ENCODE measurements at regions not wholly inside any gene's neighbourhood (a gene's known extent, or its start where the extent isn't known, plus 50 kb on each side); places are given as distances from the start of the nearest gene placed in this dataset.
"Not testable (repeated sequence)": the region's sequence is repeated elsewhere in the genome, so short reads cannot be mapped to it uniquely, and the experiment has no call there.

GRCh38 chr5:117332341-117332740, 757.7 kb upstream of the SEMA6A start:
- no peak for DNase-seq (ENCODE audit: low read depth)
- no peak for TF ChIP-seq CTCF (conservative IDR thresholded peaks at IDR 0.05; ENCODE audit: low read depth, low read length)
- no peak overlapping the region for H3K4me3 ChIP-seq (ENCODE audit: low read depth, low read length)

DNA sequence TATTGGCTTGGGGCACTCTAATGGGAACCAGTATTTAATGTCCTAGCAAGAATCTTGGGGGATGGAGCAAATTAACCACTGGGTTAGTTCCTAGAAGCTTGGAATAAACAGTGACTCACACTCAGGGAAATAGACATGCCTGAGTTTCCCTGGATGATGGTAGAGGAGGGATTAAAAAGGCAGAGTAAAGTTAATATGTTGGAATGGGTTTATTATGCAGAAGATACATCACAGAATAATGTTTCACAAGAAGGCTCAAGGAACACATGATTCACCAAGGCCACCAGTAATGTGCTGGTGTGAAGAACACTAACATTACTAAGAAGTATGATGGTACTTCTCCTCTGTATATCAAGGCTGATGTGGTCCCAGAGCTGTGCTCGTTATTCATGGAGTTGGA, 752.9 kb upstream of the SEMA6A start:
- TF ChIP-seq CTCF (conservative IDR thresholded peaks at IDR 0.05; ENCODE audit: low read depth, low read length) = no peak
- H3K4me3 ChIP-seq (ENCODE audit: low read depth, low read length) = no peak overlapping the region
- no peak for DNase-seq (ENCODE audit: low read depth)

DNA sequence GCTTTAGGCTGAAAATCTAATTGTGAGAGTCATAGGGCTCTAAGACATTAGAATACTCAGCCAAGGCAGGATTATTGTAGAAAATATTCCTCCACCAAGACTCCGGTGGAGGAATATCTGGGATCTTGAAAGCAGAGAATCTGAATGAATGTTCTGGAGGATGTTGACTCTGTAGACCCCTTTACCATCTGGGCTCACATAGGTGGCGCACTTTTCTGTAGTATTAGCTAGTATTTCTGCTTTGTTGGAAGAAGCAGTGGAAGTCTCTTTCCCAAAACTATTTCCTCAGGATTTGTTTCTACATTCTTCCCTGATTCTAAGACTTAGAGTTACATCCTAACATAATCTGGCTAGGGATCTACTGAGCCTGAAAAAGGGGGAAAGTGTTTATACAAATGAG, 752.4 kb upstream of the SEMA6A start:
- TF ChIP-seq CTCF (conservative IDR thresholded peaks at IDR 0.05; ENCODE audit: low read depth, low read length) = no peak
- DNase-seq (ENCODE audit: low read depth) = no peak

DNA sequence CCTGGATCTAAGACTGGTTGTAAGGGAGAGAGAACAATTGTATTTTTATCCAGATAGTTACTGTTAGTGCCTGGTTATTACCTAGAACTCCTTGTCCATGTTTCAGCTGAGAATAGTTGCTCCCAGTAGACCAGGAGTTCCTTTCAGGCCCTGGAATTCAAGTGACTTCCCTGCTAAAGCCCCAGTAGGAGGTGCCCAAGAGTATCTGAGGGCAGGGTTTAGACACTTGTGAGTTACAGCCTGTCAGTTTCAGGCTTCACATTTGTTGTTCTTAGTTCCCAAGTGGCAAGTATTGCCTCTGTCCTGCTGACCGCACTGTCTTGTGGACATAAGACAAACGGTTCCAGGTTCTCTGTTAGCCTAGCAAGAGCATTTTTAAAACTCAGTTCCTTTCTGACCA, 743.9 kb upstream of the SEMA6A start:
- DNase-seq (ENCODE audit: low read depth) = no peak
- peak; percentile 44 for TF ChIP-seq CTCF (conservative IDR thresholded peaks at IDR 0.05; ENCODE audit: low read depth, low read length)
- no peak overlapping the region for H3K4me3 ChIP-seq (ENCODE audit: low read depth, low read length)

More for the DNA sequence above, 752.4 kb upstream of the SEMA6A start:
- H3K4me3 ChIP-seq (ENCODE audit: low read depth, low read length) = no peak overlapping the region

DNA sequence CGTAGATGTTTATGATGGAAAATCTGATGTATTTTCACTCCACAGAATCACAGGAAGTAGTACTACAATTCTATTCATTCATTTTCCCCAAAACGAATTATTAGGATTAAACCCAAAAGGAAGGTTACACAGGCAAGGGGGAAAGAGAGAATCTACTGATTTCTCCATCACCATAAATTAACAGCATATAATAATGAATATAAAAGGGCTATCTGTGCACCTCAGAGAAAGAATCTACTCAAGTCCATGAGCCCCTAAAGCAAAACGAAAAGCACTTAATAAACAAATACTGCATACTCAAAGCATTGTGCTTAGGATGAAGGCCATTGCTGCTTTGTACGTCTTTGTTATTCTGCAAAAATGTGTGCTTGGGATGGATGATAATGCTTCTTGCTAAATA, 740.5 kb upstream of the SEMA6A start:
- TF ChIP-seq CTCF (conservative IDR thresholded peaks at IDR 0.05; ENCODE audit: low read depth, low read length) = no peak
- H3K4me3 ChIP-seq (ENCODE audit: low read depth, low read length) = no peak overlapping the region
- no peak for DNase-seq (ENCODE audit: low read depth)

DNA sequence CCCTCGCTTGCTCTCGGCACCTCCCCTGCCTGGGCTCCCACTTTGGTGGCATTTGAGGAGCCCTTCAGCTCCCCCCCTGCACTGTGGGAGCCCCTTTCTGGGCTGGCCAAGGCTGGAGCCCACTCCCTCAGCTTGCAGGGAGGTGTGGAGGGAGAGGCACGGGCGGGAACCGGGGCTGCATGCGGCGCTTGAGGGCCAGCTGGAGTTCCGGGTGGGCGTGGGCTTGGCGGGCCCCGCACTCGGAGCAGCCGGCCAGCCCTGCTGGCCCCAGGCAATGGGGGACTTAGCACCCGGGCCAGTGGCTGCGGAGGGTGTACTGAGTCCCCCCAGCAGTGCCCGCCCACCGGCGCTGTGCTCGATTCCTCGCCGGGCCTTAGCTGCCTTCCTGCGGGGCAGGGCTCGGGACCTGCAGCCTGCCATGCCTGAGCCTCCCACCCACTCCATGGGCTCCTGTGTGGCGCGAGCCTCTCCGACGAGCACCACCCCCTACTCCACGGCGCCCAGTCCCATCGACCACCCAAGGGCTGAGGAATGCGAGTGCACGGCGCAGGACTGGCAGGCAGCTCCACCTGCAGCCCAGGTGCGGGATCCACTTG, 730.0 kb upstream of the SEMA6A start:
- H3K4me3 ChIP-seq (ENCODE audit: low read depth, low read length) = not testable (repeated sequence)

DNA sequence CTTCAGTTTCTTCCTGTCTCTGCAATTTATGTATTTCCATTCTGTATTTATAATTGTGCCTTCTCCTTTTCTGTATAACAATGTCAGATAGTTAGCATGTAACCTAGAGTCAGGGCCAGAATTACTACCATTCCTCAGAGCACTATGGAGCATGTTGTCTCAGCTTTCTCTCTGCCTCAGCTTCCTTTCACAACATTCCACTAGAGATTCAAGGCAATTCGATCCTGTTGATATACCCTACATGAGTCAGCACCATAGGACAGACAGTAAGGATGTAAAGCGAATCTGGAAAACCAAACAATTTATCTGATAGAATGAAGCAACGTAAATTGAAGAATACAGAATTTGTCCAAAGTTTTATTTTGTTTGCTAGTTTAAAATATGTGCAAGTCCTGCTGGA, 728.3 kb upstream of the SEMA6A start:
- TF ChIP-seq CTCF (conservative IDR thresholded peaks at IDR 0.05; ENCODE audit: low read depth, low read length) = no peak
- DNase-seq (ENCODE audit: low read depth) = no peak
- H3K4me3 ChIP-seq (ENCODE audit: low read depth, low read length) = no peak overlapping the region

More for the DNA sequence above, 730.0 kb upstream of the SEMA6A start:
- DNase-seq (ENCODE audit: low read depth) = not testable (repeated sequence)
